CD14-positive monocyte (primary cell): ENCODE measurements at regions not wholly inside any gene's neighbourhood (a gene's known extent, or its start where the extent isn't known, plus 50 kb on each side); places are given as distances from the start of the nearest gene placed in this dataset.

Experiments
- DNase-seq, 3 donors: peaks; one replicate each; pipeline ENCODE4 v3.0.0-alpha.2; 2011 to 2022
- H2AFZ ChIP-seq: 2 replicates; pipeline ENCODE4 v1.6.0; 2012; ENCODE audit warnings: mild to moderate bottlenecking, low read depth, low read length, inconsistent platforms; ENCODE audit not compliant: insufficient read depth, poor library complexity, severe bottlenecking
- H3K27ac ChIP-seq, 2 donors: 1 replicate in 1 of 2; 2 replicates in 1 of 2; pipeline ENCODE4 v1.5.1; 2012 to 2013; ENCODE audit warnings: low read length in 2 of 2, control low read depth in 1 of 2, inconsistent platforms in 1 of 2, low read depth in 1 of 2, mild to moderate bottlenecking in 1 of 2
- H3K27me3 ChIP-seq, 2 donors: one replicate each; pipeline versions ENCODE4 v1.6.0 to v1.6.1; 2011 to 2013; ENCODE audit warnings: low read length in 2 of 2; ENCODE audit not compliant: control insufficient read depth in 2 of 2, insufficient read depth in 2 of 2
- H3K36me3 ChIP-seq, 2 donors: replicated peaks in 1 of 2; 1 replicate in 1 of 2; 2 replicates in 1 of 2; pipeline versions ENCODE4 v1.5.1 to v1.6.1; 2012 to 2013; ENCODE audit warnings: low read length in 2 of 2, control low read depth in 1 of 2, inconsistent platforms in 1 of 2, mild to moderate bottlenecking in 1 of 2; ENCODE audit not compliant: insufficient read depth in 2 of 2, control insufficient read depth in 1 of 2
- H3K4me1 ChIP-seq, 2 donors: 1 replicate in 1 of 2; 2 replicates in 1 of 2; pipeline versions ENCODE4 v1.5.1 to v1.6.1; 2012 to 2013; ENCODE audit warnings: low read length in 2 of 2, control low read depth in 1 of 2, inconsistent platforms in 1 of 2, mild to moderate bottlenecking in 1 of 2, moderate library complexity in 1 of 2; ENCODE audit not compliant: insufficient read depth in 2 of 2, control insufficient read depth in 1 of 2
- H3K4me2 ChIP-seq: replicated peaks from 2 replicates; pipeline ENCODE3; 2012; ENCODE audit warnings: low read length, moderate library complexity, mild to moderate bottlenecking; ENCODE audit not compliant: poor library complexity, severe bottlenecking; ENCODE audit errors: extremely low read depth
- H3K4me3 ChIP-seq, 3 experiments: fragments of 200-600 bp in 1 of 3; sonication (generic) in 1 of 3; replicated peaks in 1 of 3; 1 replicate in 2 of 3; 2 replicates in 1 of 3; pipeline ENCODE4 v1.5.1; 2011 to 2013; ENCODE audit warnings: low read length in 3 of 3, mild to moderate bottlenecking in 3 of 3, control low read depth in 2 of 3, low read depth in 2 of 3, inconsistent platforms in 1 of 3, moderate library complexity in 1 of 3
- H3K79me2 ChIP-seq: 2 replicates; pipeline ENCODE4 v1.6.0; 2012; ENCODE audit warnings: mild to moderate bottlenecking, control low read depth, inconsistent platforms, low read length, moderate library complexity; ENCODE audit not compliant: insufficient read depth
- H3K9ac ChIP-seq: 2 replicates; pipeline ENCODE4 v1.6.0; 2017; ENCODE audit warnings: low read length, mild to moderate bottlenecking; ENCODE audit not compliant: insufficient read depth, poor library complexity, severe bottlenecking
- H3K9me3 ChIP-seq, 2 donors: replicated peaks in 1 of 2; 1 replicate in 1 of 2; 2 replicates in 1 of 2; pipeline versions ENCODE4 v1.5.1 to v1.6.1; 2012 to 2013; ENCODE audit warnings: low read length in 2 of 2, control low read depth in 1 of 2; ENCODE audit not compliant: control insufficient read depth in 1 of 2, insufficient read depth in 1 of 2
- H4K20me1 ChIP-seq: 2 replicates; pipeline ENCODE4 v1.6.0; 2012; ENCODE audit warnings: mild to moderate bottlenecking, low read length, control low read depth, moderate library complexity; ENCODE audit not compliant: insufficient read depth
- H3K27ac Mint-ChIP-seq, 7 donors: one replicate each; pipeline ENCODE4 v1.8.0; 2020; ENCODE audit warnings: mild to moderate bottlenecking in 7 of 7, mixed read lengths in 7 of 7, moderate library complexity in 6 of 7, inconsistent platforms in 2 of 7
- H3K27me3 Mint-ChIP-seq, 3 donors: one replicate each; pipeline ENCODE4 v1.8.0; 2021 to 2022; ENCODE audit warnings: low read depth in 3 of 3, mild to moderate bottlenecking in 3 of 3, mixed read lengths in 3 of 3, moderate library complexity in 3 of 3, inconsistent platforms in 1 of 3
- H3K36me3 Mint-ChIP-seq, 2 donors: one replicate each; pipeline ENCODE4 v1.8.0; 2020; ENCODE audit warnings: mixed read lengths in 2 of 2, inconsistent platforms in 1 of 2, mild to moderate bottlenecking in 1 of 2
- H3K4me1 Mint-ChIP-seq: one replicate; pipeline ENCODE4 v1.8.0; 2020; ENCODE audit warnings: mild to moderate bottlenecking, mixed read lengths
- H3K4me3 Mint-ChIP-seq, 2 donors: one replicate each; pipeline ENCODE4 v1.8.0; 2020; ENCODE audit warnings: mild to moderate bottlenecking in 2 of 2, mixed read lengths in 2 of 2, moderate library complexity in 1 of 2
- H3K9me3 Mint-ChIP-seq, 7 donors: one replicate each; pipeline ENCODE4 v1.8.0; 2020 to 2022; ENCODE audit warnings: mixed read lengths in 7 of 7, mild to moderate bottlenecking in 6 of 7, moderate library complexity in 6 of 7, inconsistent platforms in 2 of 7
- WGBS: methylation state at CpG from one replicate; pipeline ENCODE4 v1.1.5; 2013; ENCODE audit warnings: missing lambda C conversion rate; ENCODE audit not compliant: insufficient coverage; 5-methylcytosine and 5-hydroxymethylcytosine counted together
- intact Hi-C, 2 donors: fragments of 100-400 bp; cut with micrococcal nuclease; formaldehyde crosslinking; loops; one replicate each; pipeline versions ENCODE4 v1.15.0 to v1.15.1; 2023
- TF ChIP-seq, protein P1 (sequence below): fragments of 200-600 bp; IDR thresholded peaks from one replicate; pipeline ENCODE4 v1.8.0; 2022; ENCODE audit warnings: antibody characterized with exemption, mild to moderate bottlenecking

DNA sequence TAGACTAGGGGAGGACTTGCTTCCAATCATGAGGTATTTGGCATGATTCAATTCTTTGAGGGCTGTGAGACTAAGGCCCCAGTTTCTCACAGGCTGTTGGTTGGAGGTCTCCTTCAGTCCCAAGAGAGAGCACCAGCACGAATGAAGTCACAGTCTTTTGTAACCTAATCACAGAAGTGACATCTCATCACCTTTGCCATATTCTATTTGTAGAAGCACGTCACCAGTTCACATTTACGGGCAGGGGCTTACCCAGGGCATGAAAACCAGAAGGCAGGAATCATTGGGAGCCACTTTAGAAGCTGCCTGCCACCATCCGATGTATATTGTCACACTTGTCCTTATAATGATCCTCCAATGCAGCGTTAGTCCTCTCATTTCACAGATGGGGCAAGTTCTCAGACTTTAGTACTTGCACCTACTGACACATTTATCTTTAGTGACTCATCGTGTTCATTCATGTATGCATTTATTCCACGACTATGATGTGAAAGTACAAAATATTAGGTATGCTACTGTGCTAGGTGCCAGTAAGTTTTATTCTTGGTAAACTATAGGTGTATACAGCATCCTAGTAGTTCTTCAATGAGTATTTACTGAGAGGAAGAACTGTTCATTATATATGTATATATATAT lies 163.8 kb upstream of the PGRMC2 start:
- H3K9ac ChIP-seq, result no peak overlapping the region
- no peaks in the 10 kb centered on the region for H3K36me3 ChIP-seq
- H3K27me3 ChIP-seq, result no peaks in the 10 kb centered on the region
- no peak overlapping the region for H3K4me3 ChIP-seq
- Mint-ChIP-seq H3K27me3 (peaks cover 0 to 4% (median 0%) of the 10 kb centered on the region in 3 donors), H3K9me3 (peaks cover 0 to 3% (median 2%) of the 10 kb centered on the region in 7 donors), H3K27ac (no peak overlapping the region), H3K4me1 (peaks cover 2% of the 10 kb centered on the region), H3K36me3 (no peaks in the 10 kb centered on the region), H3K4me3 (no peak overlapping the region)
- H3K9me3 ChIP-seq, result no peaks in the 10 kb centered on the region
- TF ChIP-seq, protein P1, sequence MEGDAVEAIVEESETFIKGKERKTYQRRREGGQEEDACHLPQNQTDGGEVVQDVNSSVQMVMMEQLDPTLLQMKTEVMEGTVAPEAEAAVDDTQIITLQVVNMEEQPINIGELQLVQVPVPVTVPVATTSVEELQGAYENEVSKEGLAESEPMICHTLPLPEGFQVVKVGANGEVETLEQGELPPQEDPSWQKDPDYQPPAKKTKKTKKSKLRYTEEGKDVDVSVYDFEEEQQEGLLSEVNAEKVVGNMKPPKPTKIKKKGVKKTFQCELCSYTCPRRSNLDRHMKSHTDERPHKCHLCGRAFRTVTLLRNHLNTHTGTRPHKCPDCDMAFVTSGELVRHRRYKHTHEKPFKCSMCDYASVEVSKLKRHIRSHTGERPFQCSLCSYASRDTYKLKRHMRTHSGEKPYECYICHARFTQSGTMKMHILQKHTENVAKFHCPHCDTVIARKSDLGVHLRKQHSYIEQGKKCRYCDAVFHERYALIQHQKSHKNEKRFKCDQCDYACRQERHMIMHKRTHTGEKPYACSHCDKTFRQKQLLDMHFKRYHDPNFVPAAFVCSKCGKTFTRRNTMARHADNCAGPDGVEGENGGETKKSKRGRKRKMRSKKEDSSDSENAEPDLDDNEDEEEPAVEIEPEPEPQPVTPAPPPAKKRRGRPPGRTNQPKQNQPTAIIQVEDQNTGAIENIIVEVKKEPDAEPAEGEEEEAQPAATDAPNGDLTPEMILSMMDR, result no peak
- H4K20me1 ChIP-seq, result no peaks in the 10 kb centered on the region
- DNase-seq, result no peak
- intact Hi-C loops, result loop anchor here in 1 of 2 donors (10.0 kb wide), 1 partner anchor 413 kb away; no protein-coding TSS in a partner anchor
- 91% methylated on average over 4 of the region's 7 CpGs for WGBS
- H3K4me1 ChIP-seq, result no peaks in the 10 kb centered on the region
- H3K79me2 ChIP-seq, result no peaks in the 10 kb centered on the region
- H2AFZ ChIP-seq, result no peak overlapping the region
- H3K27ac ChIP-seq, result no peak overlapping the region
- no peak overlapping the region for H3K4me2 ChIP-seq

DNA sequence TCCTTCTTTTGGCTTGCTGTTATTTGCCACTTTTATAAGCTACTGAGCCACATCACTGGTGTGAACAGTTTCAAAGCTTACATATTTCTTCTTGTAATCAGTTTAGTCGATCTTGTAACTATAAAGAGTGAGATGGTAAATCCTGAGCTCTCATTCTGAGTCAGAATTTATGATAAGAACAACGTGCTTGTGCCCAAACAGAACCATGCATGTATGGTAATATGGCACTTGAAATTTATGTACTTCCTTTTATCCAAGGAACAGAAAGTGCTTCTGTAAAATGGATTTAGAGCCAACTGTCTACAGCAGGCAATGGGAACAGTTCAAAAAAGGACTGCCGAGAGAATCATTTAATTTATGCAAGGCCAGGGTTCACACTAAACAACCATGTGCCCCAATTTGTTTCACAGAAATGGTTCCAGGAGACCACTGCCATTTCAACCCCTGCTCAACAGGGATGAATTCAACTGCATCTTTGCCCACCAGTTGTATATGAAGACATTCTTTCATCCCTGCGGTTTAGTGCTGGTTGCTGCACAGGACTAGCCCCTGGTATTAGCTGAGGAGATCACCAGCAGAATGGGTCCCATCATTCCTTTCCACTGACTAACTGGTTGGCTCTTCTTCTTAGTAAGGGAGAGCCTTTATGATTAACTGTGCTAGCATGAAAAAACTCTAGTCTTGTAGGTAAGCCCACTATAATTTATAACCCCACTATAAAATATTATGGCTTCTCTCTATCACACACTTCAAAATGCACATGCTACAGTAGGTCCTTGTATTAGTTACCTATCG lies 162.9 kb upstream of the PGRMC2 start:
- no peak overlapping the region for H3K4me3 Mint-ChIP-seq
- peaks cover 0 to 4% (median 0%) of the 10 kb centered on the region in 3 donors for H3K27me3 Mint-ChIP-seq
- Histone ChIP-seq H3K4me1 (no peaks in the 10 kb centered on the region), H3K4me2 (no peak overlapping the region), H3K4me3 (no peak overlapping the region), H3K27ac (no peak overlapping the region), H4K20me1 (no peaks in the 10 kb centered on the region), H3K79me2 (no peaks in the 10 kb centered on the region), H3K27me3 (no peaks in the 10 kb centered on the region), H3K36me3 (no peaks in the 10 kb centered on the region), H2AFZ (no peak overlapping the region), H3K9me3 (peaks cover 0 to 4% of the 10 kb centered on the region in 2 donors), H3K9ac (no peak overlapping the region)
- intact Hi-C loops, result loop anchor here in 1 of 2 donors (10.0 kb wide), 1 partner anchor 414 kb away; no protein-coding TSS in a partner anchor
- TF ChIP-seq, protein P1, result no peak
- peaks cover 3 to 6% (median 5%) of the 10 kb centered on the region in 7 donors for H3K9me3 Mint-ChIP-seq
- H3K4me1 Mint-ChIP-seq, result peaks cover 2% of the 10 kb centered on the region
- WGBS, result 25% methylated on average over 1 of the region's 5 CpGs
- no peak for DNase-seq
- H3K27ac Mint-ChIP-seq, result no peak overlapping the region
- no peaks in the 10 kb centered on the region for H3K36me3 Mint-ChIP-seq
